Activated CD8-positive, alpha-beta memory T cell treated with anti-CD3 and anti-CD28 coated beads for 4 hours (primary cell): ENCODE measurements at regions not wholly inside any gene's neighbourhood (a gene's known extent, or its start where the extent isn't known, plus 50 kb on each side); places are given as distances from the start of the nearest gene placed in this dataset.

Experiments
- DNase-seq, 2 donors: peaks; one replicate each; pipeline ENCODE4 v3.0.0-alpha.2; 2020; ENCODE audit warnings: low read depth in 2 of 2

DNA sequence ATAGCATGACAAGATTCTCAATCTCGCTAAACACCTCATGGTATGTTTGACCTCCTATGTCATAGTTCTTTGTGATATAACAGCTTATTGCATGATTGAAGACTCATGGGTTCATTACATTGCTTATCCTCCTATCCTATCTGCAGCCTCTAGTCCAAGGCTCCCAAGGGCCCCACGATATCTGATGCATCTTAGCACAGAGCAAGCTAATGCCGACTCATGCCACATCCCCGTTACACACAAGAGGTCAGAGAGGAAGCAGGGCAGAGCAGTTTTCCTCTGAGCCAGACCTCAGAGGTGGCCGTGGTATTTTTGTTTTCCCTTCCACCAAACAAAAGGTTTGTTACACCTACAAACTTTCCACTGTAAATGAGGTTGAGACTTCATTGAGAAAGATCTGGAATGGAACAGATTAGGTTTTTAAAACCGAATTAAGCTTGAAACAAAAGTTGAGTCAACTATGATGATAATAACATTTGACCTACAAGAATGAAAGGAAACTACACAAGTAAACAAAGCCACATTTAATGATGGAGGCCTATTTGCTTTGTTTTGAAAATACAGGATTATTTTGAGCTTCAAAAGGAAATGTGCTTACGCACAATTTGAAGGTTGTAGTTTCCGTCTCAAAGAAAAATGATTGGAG, 133.9 kb upstream of the MYLIP start:
- DNase-seq = no peak

DNA sequence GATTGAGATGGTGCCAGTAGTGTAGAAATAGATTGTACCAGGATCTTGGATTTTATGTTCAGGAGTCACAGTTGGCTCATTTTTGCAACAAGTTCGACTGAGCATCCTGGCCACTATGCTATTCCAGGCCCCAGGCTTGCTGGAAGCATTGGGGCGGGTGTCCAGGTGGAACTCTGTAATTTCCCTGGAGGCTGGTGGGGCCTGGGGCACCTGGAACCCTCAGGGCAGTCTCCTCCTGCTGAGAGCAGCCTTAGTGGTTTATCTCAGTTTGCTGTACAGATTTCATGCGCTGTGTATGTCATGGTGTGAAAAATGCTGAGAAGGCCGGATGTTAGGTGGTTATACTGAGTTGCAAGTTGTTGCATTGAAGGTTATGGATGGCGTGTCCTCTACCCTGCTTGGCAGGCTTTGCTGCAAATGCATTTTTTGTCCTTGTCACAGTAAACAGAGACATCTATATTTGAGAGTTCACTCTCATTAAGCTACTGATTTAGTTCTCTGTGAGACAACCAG, 135.1 kb upstream of the MYLIP start:
- no peak for DNase-seq

DNA sequence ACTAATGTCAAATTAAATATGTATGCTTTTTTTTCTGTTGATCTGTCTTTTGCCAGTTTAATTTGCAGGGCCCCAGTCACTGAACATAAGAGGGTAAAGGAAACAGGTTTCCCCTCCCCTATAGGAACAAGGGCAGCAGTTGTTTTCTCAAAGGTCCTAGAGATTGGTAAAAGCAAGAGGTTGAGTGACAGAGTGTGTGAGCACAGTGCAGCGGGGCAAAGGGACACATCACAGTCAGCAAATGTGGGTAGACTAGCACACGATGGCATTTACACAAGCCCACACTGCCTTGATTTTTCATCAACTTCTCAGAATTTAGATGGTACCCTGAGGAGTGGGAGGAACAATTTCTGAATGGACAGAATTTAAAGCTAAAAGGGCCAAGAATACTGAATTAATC, 138.7 kb upstream of the MYLIP start:
- no peak for DNase-seq

DNA sequence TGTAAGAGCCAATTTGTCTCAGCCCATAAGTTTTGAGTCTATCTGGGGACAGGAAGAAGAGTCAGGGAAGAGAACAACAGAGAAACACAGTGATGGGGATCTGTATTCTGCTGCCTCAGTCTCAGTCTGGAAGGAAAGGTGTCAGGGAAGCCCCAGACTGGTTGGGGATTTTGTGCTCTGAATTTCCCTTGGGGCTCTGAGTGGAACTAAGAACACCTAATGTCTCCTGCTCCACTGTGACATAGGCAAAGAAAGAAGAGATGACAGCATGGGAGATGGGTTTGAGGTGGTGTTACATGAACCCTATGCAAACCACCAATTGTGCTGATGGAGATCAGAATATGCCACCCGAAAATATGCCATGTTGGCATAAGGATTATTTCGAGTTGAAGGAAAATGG, 139.5 kb upstream of the MYLIP start:
- no peak for DNase-seq

DNA sequence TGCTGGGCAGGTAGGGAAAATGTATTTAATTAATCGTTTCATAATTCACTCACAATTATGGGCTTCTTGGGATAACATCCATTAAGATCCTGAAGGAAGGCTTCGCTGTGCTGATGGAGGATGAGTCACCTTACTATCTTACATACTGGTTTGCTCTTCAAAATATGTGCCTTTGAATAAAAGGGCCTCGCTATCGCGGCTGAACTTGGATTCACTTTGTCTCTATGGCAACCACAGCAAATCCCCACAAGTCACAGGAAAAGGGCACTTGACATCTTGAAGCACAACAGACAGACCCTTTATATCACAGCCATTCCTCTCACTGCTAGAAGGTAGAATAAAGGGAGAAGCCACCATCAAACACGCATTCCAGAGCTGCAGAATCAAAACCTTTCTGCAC, 141.3 kb upstream of the MYLIP start:
- DNase-seq = no peak

DNA sequence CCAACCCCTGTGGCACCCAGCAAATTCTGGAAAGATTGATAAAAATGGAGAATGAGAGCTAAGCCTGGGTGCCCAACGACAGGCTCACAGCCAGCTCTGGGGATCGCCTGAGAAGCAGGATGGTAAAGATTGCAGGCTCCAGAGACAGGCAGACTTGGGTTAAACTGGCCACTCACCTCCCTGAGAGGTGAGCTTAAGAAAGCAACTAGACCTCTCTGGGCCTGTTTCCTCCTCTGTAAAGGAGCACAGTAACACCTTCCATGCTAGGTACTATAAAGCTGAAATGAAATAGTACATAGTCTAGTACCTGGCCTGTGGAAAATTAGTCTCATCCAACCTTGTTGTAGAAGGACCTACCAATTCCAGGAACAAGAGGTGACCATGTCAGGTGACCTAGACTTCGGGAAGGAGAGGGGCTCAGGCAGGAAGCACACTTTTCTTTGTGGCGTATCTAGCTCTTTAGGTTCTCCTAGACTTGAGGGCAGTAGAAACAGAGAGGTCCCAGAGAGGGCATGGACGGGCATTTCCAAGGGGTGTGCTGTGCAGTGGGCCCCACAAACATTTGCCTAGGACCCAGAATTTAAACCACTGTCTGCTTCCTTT, 142.8 kb upstream of the MYLIP start:
- DNase-seq = no peak

DNA sequence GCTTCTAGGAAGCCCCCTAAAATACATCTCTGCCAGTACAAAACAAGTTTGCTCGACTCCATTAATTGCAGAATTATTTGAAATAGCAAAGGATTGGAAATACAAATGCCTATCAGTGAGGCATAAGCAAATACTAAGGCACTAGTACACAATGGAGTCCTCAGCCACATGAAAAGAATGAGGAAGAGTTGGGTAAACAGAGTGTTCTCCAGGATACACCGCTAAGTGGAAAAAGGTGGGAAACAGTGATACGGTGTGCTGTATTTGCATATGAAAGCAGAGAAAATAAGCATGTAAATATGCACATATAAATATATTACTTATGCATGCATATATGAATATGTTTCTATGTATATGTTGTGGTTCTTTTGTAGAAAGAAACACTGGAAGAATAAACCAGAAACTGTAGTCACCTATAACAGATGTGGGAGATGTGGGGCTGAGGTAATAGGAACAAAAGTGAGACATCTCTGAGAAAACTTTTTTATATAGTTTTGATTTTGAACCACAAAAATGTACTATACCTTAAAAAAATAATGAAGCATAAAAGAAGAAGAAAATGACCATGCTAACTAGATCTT, 143.4 kb upstream of the MYLIP start:
- DNase-seq = no peak

DNA sequence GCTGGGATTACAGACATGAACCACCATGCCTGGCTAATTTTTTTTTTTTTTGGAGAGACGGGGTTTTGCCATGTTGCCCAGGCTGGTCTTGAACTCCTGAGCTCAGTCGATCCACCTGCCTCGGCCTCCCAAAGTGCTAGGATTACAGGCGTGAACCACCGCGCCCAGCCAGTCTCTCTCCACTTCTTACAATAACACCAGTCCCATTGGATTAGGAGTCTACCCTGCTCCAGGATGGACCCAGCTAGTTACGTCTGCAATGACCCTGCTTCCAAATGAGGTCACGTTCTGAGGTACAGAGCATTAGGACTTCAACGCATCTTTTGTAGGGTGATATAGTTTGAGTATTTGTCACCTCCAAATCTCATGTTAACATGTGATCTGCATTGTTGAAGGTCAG, 146.9 kb upstream of the MYLIP start:
- DNase-seq = no peak

DNA sequence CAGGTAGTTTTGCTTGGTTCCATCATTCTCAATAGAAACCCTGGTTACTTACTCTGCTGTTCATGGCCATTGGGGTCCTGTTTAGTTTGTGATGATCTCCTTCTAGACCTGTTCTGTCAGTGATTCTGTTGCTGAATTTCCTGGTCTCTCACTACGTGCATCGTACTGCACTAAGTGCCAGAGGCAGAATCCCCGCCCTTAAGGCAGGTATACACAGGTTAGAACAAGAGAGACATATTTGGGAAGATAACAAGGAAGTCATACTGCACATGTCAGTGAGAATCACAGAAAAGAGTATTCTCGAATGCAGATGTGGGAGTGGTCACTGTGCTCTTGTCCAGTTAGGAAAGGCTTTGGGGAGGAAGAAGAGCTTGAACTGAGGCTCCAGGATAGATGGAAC, 148.1 kb upstream of the MYLIP start:
- no peak for DNase-seq

DNA sequence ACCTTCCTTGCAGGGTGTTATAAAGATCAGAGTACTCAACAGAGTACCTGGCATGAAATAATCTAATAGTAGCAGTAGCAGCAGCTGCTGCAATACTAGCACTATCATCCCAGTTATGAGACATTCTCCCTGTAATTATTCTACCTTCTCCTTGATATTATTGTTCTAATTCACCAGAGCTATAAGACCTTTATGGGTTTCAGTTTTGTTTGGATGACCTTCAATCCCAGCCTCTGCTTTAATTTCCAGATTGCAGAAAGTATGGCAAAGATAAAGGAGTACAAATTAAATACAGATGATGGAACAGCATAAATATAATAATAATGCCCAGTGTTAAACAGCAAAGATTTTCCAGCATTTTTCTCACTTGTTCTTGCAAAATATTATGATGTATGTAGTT, 150.5 kb upstream of the MYLIP start:
- no peak for DNase-seq

DNA sequence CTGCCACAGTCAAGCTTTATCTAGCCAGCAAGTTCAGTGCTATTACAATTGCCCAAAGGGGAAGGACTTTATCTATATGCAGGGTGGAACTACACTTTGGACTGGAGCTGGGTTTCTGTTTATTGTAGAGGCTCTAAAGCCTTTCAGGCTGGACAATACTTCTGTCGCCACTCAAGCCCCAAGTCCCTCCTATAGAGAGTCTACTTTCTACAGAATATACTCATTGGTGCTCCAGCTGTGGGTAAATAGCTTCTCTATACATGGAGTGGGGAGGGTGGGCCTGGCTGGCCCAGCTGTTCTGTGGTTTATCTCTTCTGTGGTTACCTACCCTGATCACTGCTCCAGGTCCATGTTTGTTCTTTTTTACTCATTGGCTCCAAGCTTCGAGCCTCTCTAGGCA, 151.8 kb upstream of the MYLIP start:
- DNase-seq = no peak

DNA sequence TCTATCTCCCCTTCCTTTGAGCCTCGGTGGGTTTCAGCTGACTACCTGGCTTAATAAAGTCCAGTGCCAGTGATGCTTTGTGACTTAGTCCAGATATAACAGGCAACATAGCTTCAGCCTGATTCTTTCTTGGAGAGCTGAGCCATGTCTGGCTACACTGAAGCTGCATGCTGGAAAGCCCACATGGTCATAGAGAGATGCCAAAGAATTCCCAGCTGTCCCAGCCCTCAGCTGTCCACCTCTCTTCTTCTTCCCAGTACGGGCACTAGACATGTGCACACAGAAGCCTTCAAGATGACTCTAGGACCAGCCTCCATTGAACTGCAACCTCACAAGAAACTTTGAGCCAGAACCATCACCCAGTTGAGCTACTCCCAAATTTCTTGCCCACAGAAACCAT, 154.1 kb upstream of the MYLIP start:
- no peak for DNase-seq

DNA sequence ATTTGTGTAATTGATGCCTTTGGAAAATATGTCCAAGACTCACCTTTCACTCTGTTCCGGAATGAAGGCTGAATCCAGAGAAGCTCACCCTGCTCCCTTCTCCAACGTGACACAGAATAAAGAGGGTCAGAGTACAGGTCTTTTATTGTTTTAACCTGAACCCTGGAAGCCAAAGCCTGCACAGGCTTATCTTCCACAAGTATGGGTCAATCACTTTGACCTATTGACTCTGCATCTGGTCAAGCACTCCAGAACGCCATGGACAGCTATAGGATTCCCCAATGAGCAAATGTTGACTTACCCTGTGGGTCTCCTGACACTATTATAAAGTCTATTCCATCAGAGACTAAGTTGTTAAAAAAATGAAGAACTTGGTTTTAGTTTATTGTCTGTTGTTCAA, 158.4 kb upstream of the MYLIP start:
- no peak for DNase-seq

DNA sequence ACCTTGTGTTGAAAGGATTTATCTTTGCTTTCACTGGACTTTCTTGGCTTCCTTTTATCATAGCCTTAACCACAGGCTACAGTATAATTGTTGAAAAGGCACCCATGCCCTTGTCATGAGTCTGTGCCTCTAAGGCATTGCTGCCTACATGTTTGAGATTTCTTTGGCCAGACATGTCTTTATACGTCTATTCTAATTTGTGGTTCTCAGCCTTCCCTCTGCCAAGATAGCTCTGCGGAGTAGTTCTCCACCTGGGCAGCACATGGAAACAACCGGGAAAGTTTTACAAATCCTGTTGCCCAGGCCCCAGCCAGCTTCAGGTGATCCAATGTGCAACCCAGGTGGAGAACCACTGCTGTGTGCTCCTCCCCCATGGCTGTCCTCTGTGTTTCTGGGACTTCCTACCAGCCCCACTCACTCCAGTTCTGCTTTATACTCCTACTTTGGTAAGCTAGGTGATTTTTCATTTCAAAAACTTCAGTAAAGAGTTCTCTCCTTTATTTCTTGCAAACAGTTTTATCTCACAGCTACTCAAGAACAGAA, 159.6 kb upstream of the MYLIP start:
- no peak for DNase-seq

DNA sequence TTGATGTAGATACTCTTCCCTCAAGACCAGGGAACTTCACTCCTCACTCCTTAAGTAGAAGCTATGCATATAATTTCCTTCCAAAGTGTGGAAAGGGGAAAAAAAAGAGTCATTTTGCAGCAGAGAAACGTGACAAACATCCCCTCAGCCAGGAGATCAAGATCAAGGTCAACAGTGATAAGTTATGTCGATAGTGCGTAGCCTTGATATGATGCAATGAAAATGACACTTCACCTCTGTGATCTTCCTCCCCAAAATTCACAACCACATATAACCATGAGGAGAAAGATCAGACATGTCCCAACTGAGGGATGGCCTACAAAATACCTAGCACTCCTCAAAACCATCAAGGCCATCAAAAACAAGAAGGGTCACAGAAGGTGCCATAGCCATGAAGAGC, 160.4 kb upstream of the MYLIP start:
- no peak for DNase-seq

DNA sequence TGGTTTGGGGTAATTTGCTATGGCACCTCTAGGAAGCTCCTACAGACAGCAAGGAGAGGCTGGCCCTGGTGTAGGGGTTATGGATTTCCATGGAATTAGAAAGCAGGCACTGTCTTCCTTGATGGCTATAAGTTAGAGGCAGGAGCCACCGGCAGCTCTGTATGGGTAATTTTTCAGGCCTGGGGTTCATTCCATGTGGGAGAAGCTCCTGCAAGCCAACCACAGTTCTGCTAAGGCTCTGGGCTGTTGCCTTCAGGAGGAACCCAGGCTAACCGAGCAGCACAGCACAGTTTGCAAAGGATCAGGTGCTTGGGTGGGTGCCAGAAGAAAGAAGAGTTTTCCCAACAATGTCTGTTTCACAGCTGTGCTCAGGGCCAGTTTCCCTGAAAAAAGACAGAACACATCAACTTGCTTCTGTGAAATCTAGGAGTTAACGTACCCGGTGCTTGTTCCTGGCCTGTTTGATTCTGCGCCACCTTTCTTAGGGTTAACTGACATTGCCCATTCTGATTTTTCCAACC, 162.8 kb upstream of the MYLIP start:
- no peak for DNase-seq

DNA sequence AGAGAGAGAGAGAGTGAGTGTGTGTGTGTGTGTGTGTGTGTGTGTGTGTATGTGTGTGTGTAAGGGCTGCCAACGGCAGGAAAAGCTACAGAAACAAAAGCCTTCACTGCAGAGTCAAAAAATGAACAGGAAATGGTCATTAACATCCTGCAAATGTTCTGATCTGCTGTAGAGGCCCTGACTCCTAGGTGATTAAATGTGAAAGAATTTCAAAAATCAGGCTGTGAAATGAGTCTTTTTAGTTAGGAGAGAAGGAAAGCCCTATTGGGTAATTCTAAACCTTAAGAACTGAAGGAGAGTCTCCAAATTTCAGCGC, 166.5 kb upstream of the MYLIP start:
- DNase-seq = no peak

DNA sequence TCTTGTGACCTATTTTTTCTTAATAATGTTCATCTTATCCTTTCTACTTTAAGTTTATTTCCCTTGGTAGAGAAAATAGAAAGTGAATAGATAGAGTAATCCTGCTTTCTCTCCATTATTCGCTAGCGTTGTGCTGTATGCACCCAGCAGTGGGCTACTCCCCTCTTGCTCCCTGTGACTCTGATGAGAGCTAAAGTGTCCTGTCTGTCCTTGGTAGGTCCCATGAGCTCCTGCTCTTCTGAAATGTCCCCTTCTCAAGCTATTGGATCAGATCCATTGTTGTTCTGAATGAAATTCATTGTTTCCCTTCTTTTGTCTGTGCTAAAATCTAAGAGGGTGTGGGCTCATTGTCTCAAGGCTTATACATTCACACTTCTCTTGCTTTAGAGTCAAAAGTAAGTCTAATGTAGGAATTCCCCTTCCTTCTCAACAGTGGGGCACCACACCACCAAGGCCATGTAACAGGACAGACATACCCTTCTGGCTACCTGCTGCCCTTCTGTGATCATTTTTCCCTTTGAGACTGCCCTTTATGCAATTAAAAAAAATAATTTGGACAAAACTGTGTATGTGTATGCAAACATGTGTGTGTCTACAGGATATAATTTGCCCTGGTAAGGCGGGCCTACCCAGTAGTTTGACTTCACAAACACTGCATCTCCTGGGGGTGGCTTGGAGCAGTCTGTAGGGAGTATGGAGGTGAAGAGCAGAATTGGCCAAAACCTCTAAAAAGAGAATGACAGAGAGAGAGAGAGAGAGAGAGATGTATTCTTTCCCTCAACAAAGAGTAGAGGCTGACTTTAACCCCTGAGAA, 167.0 kb upstream of the MYLIP start:
- no peak for DNase-seq

DNA sequence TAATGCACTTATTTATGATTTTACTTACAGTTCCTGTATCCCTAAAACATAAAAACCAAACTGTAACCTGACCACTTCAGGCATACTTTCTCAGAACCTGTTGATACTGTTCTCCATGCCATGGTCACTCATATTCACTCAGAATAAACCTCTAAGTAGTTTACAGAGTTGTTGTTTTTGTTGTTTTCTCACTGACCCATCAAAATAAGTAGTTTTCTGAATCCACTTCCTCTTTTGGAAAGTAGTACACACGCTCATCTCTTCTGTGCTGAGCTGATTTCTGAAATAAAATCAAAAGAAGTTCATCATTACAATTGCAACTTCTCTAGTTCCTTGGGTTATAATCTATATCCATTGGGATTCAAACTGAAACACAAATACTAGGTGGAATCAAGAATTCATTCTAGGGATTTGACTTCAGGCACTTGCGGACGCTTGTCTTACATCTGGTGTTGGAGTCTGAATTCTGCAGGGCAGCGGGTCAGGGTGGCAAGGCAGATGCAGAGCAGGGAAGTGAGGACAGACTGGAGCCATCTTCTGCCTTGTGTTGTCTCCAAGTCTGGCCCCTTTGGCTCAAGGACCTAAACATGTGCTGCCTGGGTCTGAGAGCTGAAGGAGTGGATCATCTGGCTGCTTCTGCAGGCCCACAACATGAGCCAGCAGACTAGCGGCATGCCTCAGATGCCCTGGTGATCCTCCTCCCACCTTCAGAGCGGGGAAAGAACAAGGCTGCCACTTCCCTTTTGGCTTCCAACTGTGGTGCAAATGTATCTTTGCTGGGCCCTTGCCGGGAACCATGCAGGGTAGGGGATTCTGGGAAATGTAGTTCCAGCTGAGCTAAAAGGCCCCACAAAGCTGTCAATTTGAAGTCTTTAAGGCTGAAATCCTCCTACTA, 167.9 kb upstream of the MYLIP start:
- DNase-seq = no peak

DNA sequence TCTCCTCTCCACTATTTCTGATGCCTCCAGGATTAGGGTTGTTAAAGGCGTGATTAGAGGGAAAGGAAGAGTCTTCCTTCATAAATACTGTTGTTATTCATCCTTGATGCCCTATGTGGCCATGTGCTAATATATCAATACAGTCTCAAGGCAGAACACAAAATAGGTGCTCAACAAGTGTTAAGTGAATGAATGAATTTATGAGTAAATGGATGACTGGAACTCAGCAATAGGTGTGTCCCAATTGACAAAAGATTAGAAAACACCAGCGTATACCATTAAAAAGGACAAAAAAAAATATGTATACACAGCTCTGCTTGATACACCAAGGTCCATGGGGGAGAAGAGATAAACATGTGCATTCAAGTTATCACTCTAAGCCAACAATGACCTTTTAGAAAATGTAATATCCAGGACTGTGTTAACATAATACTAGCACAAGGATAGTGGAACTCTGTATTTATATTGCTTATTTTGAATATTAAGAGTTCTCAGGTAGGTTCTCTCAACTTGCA, 171.2 kb upstream of the MYLIP start:
- no peak for DNase-seq
